Hepatocyte (in vitro differentiated cells): ENCODE measurements at regions not wholly inside any gene's neighbourhood (a gene's known extent, or its start where the extent isn't known, plus 50 kb on each side); places are given as distances from the start of the nearest gene placed in this dataset.
"Not testable (repeated sequence)": the region's sequence is repeated elsewhere in the genome, so short reads cannot be mapped to it uniquely, and the experiment has no call there.

Experiments
- DNase-seq: peaks from one replicate; pipeline ENCODE4 v3.0.0-alpha.2; 2016; ENCODE audit warnings: low spot score
- H2AFZ ChIP-seq: fragments of 200-600 bp; sonication (generic); 2 replicates; pipeline ENCODE4 v1.6.0; 2016; ENCODE audit warnings: antibody characterized with exemption, mild to moderate bottlenecking
- H3K27ac ChIP-seq: fragments of 200-600 bp; sonication (generic); 2 replicates; pipeline ENCODE4 v1.5.1; 2016; ENCODE audit warnings: mild to moderate bottlenecking
- H3K27me3 ChIP-seq: fragments of 200-600 bp; sonication (generic); 2 replicates; pipeline ENCODE4 v1.6.1; 2016
- H3K36me3 ChIP-seq: fragments of 200-600 bp; sonication (generic); replicated peaks from 2 replicates; pipeline ENCODE4 v1.5.1; 2016; ENCODE audit warnings: low read depth; ENCODE audit not compliant: insufficient read depth
- H3K4me1 ChIP-seq: fragments of 200-600 bp; sonication (generic); 2 replicates; pipeline ENCODE4 v1.5.1; 2016; ENCODE audit warnings: mild to moderate bottlenecking, moderate library complexity; ENCODE audit not compliant: insufficient read depth
- H3K4me2 ChIP-seq: fragments of 200-600 bp; sonication (generic); 2 replicates; pipeline ENCODE4 v1.6.0; 2016
- H3K4me3 ChIP-seq: fragments of 200-600 bp; sonication (generic); 2 replicates; pipeline ENCODE4 v1.5.1; 2016; ENCODE audit warnings: mild to moderate bottlenecking
- H3K79me2 ChIP-seq: fragments of 200-600 bp; sonication (generic); 2 replicates; pipeline ENCODE4 v1.6.0; 2017; ENCODE audit warnings: mild to moderate bottlenecking
- H3K9me2 ChIP-seq: fragments of 200-600 bp; sonication (generic); replicated peaks from 2 replicates; pipeline ENCODE4 v1.6.0; 2017; ENCODE audit warnings: mild to moderate bottlenecking; ENCODE audit not compliant: insufficient read depth
- H3K9me3 ChIP-seq: fragments of 200-600 bp; sonication (generic); 2 replicates; pipeline ENCODE4 v1.5.1; 2016; ENCODE audit warnings: low read depth, mild to moderate bottlenecking
- H4K20me1 ChIP-seq: fragments of 200-600 bp; sonication (generic); 2 replicates; pipeline ENCODE4 v1.6.0; 2016; ENCODE audit warnings: mild to moderate bottlenecking; ENCODE audit not compliant: insufficient read depth, poor library complexity, severe bottlenecking
- EZH2 ChIP-seq: fragments of 200-600 bp; sonication (generic); IDR thresholded peaks from 2 replicates; pipeline ENCODE4 v1.6.1; 2016; ENCODE audit warnings: antibody characterized with exemption, mild to moderate bottlenecking, borderline replicate concordance
- EZH2phosphoT487 ChIP-seq: fragments of 200-600 bp; sonication (generic); IDR thresholded peaks from one replicate; pipeline ENCODE4 v1.6.1; 2018; ENCODE audit warnings: antibody characterized with exemption, mild to moderate bottlenecking, low read depth, moderate library complexity; ENCODE audit not compliant: unreplicated experiment, severe bottlenecking
- WGBS: methylation state at CpG from one replicate; pipeline ENCODE4 v1.1.6; 2016; ENCODE audit warnings: low lambda C conversion rate; ENCODE audit errors: missing lambda C conversion rate; 5-methylcytosine and 5-hydroxymethylcytosine counted together
- TF ChIP-seq, protein P1 (sequence below): fragments of 200-600 bp; sonication (generic); IDR thresholded peaks from 2 replicates; pipeline ENCODE4 v1.5.1; 2016; ENCODE audit warnings: antibody characterized with exemption, mild to moderate bottlenecking; ENCODE audit not compliant: poor library complexity

DNA sequence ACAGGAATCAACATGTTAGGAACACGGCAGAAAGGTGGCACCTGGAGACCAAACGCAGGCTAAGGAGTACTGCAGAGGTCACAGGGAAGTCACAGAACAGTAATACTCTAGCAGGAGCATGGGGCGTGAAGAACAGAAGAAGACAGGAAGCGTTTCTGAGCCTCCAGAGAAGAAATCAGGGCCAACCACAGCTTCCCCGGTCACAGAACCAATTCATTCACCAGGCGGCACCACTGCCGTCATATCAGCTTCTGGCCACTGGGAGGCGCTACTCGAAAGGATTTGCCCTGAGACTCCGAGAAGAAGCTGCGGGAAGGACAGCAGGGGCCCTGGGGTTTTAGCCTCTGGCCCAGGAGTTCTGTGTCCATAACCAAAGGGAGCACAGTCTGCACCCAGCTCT lies 78.0 kb upstream of the DRD5 start:
- Histone ChIP-seq H3K4me1 (no peaks in the 10 kb centered on the region), H2AFZ (no peak overlapping the region), H3K9me2 (no peaks in the 10 kb centered on the region), H3K27ac (no peak overlapping the region), H3K27me3 (no peaks in the 10 kb centered on the region), H3K9me3 (no peaks in the 10 kb centered on the region), H3K4me2 (no peak overlapping the region), H4K20me1 (no peaks in the 10 kb centered on the region), H3K79me2 (no peaks in the 10 kb centered on the region), H3K36me3 (no peaks in the 10 kb centered on the region), H3K4me3 (no peak overlapping the region)
- 25% methylated on average over 11 of the region's 11 CpGs for WGBS
- peak; percentile 64 for DNase-seq
- TF ChIP-seq, protein P1, sequence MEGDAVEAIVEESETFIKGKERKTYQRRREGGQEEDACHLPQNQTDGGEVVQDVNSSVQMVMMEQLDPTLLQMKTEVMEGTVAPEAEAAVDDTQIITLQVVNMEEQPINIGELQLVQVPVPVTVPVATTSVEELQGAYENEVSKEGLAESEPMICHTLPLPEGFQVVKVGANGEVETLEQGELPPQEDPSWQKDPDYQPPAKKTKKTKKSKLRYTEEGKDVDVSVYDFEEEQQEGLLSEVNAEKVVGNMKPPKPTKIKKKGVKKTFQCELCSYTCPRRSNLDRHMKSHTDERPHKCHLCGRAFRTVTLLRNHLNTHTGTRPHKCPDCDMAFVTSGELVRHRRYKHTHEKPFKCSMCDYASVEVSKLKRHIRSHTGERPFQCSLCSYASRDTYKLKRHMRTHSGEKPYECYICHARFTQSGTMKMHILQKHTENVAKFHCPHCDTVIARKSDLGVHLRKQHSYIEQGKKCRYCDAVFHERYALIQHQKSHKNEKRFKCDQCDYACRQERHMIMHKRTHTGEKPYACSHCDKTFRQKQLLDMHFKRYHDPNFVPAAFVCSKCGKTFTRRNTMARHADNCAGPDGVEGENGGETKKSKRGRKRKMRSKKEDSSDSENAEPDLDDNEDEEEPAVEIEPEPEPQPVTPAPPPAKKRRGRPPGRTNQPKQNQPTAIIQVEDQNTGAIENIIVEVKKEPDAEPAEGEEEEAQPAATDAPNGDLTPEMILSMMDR: peak; percentile 64
- TF ChIP-seq EZH2: no peak

DNA sequence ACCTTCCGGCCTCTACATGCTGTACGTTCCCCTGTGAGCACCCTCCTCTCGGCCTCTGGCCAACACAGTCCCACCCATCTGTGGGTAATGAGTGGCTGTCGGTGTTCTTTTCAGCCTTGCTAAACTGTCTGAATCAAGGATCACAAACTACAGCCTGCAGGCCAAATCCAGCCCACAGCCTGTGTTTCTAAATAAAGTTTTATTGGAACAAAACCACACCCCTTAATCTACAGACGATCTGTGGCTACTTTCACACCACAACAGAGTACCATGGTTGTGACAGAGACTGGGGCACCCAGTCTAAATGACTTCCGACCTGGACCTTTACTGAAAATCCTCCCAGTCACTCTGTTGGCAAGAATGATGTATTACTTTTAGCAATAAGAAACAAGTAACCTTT lies 77.3 kb upstream of the DRD5 start:
- not testable (repeated sequence) for H2AFZ ChIP-seq, H3K36me3 ChIP-seq, H3K9me3 ChIP-seq, DNase-seq, H3K27ac ChIP-seq, H3K4me2 ChIP-seq, H3K27me3 ChIP-seq, H3K4me3 ChIP-seq, H3K9me2 ChIP-seq, H3K79me2 ChIP-seq, H4K20me1 ChIP-seq, H3K4me1 ChIP-seq
- WGBS: 86% methylated on average over 6 of the region's 6 CpGs

DNA sequence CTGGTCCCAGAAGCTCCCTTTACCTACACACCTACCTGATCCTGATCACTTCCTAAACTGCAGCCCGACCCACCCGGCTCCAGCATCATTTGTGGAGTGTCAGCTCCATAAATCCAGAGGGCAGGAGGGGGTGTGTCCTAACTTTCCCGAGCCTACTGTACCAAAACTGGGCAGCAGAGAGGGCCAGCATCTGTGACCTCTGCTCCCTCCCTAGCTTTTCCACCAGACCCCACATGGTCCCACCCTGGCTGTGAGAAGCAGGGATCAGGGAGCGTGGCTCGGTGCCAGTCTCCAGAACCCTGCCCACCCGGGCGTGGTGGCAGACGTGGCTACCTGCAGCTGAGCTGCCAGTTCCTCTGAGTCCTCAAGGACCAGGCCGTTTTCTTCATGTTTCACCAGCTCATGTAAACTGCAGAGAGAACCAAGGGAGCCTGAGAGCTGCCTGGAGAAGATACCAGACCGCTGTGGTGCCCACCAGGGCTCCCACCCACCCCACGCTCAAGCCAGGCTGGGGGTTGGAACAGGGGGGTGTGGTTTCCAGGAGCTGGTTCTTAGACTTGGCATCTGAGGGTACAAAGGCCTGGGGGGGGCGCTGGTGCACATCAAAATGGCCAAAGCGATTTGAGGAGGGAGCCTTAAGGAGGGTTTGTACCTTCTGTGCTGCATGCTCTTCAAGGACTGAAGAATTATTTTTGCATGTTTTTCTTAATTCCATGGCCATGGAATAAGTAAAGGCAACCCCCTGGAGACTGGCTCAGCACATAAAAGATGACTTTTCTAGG lies 76.7 kb upstream of the DRD5 start:
- H3K4me1 ChIP-seq: no peaks in the 10 kb centered on the region
- H2AFZ ChIP-seq: no peak overlapping the region
- no peaks in the 10 kb centered on the region for H3K9me3 ChIP-seq
- H4K20me1 ChIP-seq: no peaks in the 10 kb centered on the region
- H3K27me3 ChIP-seq: no peaks in the 10 kb centered on the region
- H3K36me3 ChIP-seq: no peaks in the 10 kb centered on the region
- no peak for DNase-seq
- TF ChIP-seq, protein P1: no peak
- TF ChIP-seq EZH2phosphoT487 (no peak), EZH2 (no peak)
- 80% methylated on average over 13 of the region's 13 CpGs for WGBS
- H3K4me2 ChIP-seq: no peak overlapping the region
- H3K4me3 ChIP-seq: no peak overlapping the region
- H3K79me2 ChIP-seq: no peaks in the 10 kb centered on the region
- H3K27ac ChIP-seq: no peak overlapping the region
- H3K9me2 ChIP-seq: no peaks in the 10 kb centered on the region

- not testable (repeated sequence) for H3K79me2 ChIP-seq, H3K4me3 ChIP-seq
- WGBS: 69% methylated on average over 5 of the region's 10 CpGs
These were observed 74.2 kb upstream of the DRD5 start for GRCh38 chr4:9707281-9707680.

GRCh38 chr4:9707936-9708335 lies 73.5 kb upstream of the DRD5 start:
- H3K36me3 ChIP-seq, H3K4me2 ChIP-seq, H3K9me2 ChIP-seq, H3K4me1 ChIP-seq, H2AFZ ChIP-seq, H4K20me1 ChIP-seq, H3K27me3 ChIP-seq, H3K79me2 ChIP-seq, H3K4me3 ChIP-seq, H3K9me3 ChIP-seq, DNase-seq, H3K27ac ChIP-seq: not testable (repeated sequence)
- WGBS: 96% methylated on average over 15 of the region's 15 CpGs

More at GRCh38 chr4:9707281-9707680, 74.2 kb upstream of the DRD5 start:
- not testable (repeated sequence) for H3K9me3 ChIP-seq, H3K36me3 ChIP-seq, H3K9me2 ChIP-seq, H3K4me2 ChIP-seq, H2AFZ ChIP-seq, H4K20me1 ChIP-seq, H3K27me3 ChIP-seq, H3K4me1 ChIP-seq, H3K27ac ChIP-seq
- peak; percentile 24 for DNase-seq
